ENCODE measurements at regions not wholly inside any gene's neighbourhood (a gene's known extent, or its start where the extent isn't known, plus 50 kb on each side); places are given as distances from the start of the nearest gene placed in this dataset.

DNA sequence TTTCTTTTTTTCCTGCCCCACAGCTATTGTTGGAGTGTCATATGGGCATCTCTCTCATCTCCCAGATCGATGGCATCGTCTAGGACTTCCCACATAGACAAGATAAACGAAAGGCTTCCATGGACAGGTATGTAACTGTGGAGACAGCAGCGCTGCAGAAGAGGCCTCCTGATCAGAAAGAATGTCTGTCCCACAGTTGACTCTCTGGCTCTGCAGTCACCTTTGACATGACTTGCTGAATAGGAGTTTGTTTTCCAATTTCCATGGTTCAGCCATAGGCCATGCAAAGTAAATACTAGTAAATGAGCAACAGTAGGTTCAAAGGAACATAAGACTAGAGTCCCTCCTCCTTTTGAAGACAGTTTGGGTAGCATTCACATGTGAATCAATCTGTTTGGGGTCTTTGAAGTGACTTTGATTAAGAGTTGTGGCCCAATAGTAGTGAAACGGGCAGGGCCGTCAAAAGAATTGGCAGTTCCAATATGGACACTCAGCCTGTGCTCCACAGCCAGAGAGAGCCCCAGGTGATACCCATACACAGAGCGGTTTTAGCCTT, 134.7 kb upstream of the IFNGR1 start:
- DNase-seq: no peak

DNA sequence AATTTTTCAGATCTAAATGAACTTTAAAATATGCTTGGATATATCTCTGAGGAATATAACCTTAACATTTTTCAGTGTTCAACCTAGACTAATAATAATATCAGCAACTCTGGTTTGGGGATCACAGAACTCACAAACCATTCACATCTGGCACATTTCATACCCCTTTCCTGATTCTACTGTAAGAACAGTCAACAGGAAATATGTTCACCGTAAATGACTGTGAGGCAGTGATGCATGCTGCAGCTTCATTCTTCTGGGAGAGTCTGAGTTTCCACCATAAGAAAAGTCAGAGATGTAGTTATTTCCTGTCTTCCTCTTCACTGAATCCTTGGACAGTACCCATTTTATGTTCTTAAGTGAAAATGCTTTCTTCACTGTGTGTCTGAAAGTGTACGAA, 134.2 kb upstream of the IFNGR1 start:
- no peak for DNase-seq

DNA sequence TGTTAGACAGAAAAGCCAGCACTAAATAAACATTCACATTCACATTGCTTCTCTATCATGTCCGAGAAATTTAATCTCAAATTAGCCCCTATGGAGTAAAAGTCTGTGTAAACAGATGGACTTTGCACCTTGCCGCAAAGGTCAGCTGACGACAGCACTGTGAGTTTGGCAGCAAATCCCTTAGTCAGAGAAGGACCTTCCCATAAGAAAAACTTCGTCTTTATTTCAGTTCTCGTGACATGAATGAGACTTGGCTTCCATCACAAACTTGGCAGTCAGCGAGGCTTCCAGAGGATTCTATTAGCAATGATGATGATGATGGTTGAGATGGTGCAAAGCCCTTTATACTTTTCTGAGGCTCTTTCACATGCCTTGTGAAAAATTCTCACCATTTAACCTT, 133.7 kb upstream of the IFNGR1 start:
- DNase-seq: no peak

DNA sequence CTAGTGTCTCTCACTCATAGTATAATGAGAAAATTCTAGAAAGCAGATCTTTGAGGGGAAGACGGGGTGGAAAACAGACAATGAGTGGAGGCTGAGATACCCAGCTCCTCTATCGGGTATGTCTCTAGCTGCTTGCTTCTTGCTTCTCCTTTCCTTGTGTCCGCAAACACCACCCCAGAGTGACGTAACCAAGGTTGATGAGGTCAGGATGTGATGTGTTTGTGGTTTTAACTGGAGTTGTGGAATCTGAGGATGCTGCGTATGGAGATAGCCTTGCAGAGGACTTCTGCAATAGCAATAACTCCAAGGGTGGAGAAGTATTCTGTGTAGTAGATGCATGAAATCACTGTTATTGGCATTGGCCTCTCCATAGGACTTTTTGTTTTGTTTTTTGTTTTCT, 132.7 kb upstream of the IFNGR1 start:
- DNase-seq: no peak

DNA sequence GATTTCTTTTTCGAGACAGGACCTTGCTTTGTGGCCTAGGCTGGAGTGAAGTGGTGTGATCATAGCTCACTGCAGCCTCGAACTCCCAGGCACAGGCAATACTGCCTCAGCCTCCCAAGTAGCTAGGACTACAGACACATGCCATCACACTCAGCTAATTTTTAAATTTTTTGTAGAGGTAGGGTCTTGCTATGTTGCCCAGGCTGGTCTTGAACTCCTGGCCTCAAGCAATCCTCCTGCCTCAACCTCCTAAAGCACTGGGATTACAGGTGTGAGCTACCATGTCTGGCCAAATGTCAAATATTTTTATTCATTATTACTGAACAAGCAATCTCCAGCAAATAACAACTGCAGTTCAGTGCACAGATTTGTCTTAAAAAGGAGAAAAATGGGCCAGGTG, 131.7 kb upstream of the IFNGR1 start:
- DNase-seq: no peak

DNA sequence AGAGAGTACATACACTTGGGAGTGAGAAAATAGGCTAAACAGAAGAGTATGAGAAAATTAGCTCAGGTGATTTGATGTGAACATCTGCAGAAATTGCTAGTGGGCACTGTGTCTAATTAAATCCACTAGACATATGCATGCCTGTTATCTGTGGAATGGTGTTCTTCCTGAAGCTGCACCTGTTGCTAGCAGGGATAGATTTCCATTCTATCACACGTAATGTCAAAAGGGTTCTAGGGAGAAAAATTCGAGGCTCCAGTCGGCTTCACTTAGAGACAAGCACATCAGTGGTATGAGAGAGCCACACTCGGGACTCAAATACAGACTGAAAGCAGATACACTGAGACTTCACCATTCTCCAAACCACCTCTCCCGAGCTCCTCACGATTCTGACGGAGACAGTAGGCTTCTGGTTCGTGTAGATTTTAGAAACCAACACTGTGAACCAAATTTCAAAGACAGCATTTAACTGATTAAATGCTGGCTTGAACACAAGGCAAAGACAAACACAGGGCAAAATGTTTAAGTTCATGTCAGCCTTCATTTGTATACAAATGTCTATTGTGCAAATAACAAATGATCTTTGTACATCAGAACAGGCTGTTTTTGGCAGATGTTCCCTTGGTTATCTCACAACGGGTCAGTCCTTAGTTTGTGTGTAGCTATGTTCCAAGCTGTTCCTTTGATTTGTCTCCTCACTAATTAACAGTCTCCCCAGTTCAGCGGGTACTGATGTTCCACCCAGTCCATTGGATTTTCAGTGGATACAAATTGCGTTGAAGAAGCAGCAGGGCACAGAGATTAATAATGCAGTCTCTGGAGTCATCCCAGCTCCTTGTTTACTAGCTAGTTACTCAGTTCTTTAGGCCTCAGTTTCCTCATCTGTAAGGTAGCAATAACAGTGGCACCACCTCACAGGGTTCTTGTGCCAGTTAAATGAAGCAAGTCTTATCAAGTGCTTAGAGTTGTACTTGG, 131.0 kb upstream of the IFNGR1 start:
- no peak for DNase-seq

DNA sequence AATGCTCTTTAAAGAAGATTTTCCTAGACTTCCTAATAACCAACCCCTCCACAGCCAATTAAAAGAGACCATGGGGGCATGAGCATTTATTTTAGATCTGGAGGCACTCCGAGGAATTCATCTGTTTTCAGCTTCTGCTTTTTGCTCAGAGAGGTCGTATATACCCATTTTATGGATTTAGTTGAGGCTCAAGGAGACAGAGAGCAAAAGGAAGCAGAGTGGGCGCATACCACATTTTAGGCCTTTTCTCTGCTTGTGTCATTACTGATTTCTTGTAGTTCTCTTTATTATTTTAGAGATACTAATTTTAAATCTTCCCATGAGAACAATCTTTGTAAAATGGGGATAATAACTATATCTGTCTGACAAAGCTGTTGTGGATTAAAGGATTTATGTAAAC, 129.6 kb upstream of the IFNGR1 start:
- DNase-seq: no peak

DNA sequence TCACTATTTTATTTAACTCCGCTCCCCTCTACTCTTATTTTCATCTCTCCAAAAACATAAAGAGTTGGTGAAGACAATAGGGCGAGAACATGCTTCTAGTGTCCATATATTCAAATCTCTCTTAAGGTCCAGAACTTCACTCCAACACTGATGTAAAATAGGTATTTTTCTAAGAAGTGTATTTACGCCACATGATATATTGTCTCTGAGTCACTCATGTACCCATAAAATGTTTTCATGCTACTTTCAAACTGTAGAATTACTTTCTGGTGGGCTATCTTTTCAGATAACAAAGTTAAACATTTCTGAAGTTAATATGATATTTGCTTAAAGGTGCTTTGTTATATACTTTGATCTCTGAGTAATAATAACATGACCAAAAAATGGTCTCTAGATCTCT, 124.1 kb upstream of the IFNGR1 start:
- DNase-seq: no peak

DNA sequence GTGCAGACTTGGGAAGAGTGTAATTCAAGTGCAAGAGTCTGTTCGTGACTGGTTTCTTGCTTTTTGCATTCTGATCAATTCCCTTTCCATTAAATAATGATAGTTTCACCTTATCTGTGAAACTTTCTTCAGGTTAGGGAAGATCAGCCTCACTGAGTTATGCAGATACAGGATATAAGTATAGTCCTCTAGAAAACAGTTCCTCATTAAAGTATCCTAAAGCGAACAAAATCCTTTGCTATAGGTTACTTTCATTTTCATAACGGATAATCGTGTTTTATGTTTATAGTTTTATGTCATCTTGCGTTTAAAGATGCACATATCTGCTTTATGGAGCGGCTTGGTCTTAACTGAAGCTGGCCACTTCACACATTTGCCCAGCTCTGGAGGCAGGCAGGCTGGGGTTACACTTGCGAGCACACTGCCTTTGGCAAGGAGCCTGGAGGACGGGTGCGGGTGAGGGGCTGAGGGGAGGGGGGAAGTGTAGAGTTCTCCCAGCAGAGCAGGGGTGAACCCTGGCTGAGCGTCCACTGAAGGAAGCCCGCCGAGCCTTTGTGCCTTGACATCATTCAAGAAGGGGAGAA, 123.5 kb upstream of the IFNGR1 start:
- no peak for DNase-seq

DNA sequence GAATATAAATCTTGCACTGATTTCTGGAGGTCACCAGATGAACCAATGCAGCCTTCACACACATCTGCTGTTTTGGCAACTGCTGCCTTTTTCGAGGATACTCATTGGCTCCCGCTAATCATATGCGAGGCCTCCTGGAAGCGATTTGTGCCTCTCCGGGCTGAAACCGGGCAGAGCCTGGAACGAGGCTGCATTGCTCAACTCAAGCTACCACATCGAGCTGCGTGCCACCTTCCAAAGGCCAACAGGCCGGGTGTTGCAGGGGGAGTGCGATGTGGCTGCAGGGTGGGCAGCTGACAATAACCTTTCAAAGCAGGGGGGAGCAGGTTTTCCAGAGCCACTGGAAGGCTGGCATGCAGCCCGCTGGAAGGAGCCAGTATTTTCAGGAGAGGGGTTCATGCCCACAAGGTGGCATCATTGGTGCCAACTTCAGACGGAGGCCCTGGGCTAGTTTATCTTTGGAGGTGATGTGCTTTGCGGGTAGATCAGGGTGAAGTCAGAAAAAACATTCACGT, 122.6 kb upstream of the IFNGR1 start:
- no peak for DNase-seq

DNA sequence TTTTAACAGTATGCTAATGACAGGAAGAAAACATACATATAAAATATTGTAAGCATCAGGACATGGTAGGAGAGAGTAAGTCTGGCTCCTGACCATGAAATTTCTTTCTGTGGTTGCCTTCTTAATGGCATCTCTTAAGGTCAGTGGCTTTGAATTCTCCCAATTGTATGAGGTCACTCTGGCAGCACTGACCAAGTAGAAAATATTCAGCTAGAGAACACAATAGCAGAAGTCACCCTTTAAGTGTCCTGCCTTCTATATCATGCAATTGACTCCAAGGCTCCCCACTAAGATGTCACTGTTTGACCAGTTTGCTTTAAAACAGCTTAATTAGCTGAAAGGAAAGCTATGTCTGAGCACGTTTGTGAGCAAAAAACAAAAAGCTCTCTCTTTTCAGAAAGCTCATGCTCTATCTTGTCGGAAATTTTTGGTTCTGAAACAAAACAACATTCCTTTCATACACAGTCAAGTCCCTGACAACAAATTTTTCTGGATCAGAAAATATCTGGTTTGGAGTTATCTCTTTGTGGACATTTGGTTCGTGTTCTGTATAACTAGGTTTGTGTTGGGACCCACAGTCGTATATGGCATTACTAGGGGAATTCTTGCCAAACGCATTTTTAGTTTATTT, 120.9 kb upstream of the IFNGR1 start:
- no peak for DNase-seq

DNA sequence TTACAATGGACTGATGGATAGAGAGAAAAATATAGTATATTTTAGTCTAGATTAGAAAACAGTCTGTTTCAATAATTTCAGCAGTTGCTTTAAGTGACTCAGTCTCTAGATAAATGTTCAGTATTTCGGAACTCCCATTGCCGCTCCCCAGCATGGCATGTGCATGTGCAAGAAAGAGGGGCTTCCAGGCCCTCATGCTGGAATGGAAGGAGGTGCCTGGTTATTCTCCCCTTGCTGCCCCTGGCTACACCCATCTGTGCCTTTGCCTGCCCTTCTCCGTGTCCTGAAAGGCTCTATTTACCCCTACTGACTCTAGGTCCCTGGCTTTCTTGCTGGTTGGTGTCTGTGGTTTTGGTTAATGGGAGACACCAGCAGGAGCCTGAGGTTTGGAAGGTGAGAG, 115.7 kb upstream of the IFNGR1 start:
- no peak for DNase-seq

DNA sequence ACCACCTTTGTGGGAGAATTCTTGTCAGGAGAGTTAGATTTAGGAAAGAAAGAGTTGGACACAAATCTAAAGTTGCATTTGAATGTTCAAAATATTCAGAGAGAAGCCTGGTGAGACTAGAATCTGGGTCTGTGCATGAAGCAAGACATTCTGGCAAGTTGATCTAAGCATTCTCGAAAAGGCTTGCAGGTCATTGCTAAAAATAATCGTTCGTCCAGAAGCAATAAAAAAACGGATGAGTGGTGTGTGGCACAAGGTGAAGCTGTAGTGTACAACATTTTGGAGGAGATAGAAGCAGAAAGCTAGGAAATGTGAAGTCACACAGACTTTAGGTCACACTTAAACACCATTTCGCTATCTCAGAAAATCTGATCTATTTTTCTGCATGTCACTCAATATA, 114.9 kb upstream of the IFNGR1 start:
- no peak for DNase-seq

DNA sequence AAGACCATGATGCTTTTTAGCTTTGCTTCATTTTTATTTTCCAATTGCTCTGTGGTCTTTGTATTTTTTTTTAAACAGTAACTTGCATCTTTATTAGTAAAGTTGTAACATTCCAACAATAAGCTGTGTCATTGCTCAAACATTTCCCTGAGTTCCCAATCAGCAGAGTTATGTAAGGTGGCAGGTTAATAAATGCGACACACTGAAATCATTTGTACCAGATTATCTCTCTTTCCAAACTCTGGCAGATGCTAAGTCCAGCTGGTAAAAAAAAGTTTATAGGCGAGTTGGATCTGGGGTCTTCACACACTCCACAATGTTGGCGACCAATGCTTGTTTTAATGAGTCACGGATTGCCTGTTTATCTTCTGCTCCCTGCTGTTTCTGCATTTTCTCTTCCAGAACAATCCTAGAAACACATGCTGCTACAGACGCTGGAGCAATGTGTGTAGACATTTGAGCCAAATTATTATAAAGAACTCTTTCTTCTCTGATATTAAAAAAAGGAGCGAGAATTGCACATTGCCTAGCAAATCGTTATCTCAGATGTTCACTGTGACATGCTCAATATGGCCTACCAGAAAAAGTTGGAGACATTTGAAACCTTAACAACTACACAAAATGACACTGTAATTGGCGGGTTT, 113.6 kb upstream of the IFNGR1 start:
- DNase-seq: no peak

DNA sequence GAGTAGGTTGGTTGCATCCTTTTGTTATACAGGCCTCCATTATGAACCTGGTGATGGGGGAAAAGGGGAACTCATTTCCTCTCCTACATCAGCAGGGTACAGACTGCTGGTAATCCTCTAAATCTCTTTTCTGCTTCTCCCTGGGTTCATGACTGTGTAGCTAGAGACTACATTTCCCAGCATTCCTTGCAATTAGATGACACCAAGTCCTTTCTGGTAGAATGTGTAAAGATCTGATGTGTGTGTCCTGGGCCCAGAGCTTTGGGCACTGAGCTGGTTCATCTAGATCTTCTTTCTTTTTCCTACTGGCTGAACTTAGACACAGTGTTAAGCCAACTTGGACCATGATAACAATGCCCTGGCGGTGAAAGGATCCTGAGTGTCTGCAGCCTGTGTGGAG, 104.7 kb upstream of the IFNGR1 start:
- DNase-seq: no peak

DNA sequence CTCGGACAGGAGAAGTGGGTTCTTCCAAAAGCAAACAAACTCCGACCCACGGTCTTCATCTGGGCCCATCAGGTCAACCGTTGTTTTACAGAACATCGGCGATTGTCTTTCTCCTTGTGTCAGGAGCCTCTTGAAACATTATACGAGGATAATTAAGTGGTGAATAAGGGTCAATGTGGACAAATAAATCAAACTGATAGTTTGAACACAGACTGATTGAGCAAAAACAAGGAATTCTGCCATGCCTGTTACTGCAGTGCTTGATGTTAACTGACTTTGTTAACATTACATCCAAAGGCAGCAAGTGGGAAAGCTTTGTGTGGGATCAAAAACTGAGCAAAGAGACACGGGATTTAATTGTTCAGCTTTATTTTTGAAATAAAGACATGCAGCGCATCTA, 101.1 kb upstream of the IFNGR1 start:
- DNase-seq: no peak

DNA sequence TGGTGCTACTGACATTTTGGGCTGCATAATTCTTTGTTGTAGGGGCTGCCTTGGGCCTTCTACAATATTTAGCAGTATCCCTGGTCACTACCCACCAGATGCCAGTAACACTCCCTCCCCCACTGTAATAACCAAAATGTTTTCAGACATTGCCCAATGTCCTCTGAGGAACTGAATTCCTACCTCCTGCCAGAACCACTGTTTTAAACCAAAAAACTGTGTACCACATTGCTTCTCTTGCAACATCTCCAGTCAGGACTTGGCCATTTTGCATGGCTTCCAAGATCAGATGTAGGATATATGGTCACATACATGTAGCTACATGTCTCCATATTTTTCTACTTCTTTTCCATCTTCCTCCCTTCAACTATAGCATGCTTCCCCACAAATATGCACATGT, 97.4 kb upstream of the IFNGR1 start:
- no peak for DNase-seq

DNA sequence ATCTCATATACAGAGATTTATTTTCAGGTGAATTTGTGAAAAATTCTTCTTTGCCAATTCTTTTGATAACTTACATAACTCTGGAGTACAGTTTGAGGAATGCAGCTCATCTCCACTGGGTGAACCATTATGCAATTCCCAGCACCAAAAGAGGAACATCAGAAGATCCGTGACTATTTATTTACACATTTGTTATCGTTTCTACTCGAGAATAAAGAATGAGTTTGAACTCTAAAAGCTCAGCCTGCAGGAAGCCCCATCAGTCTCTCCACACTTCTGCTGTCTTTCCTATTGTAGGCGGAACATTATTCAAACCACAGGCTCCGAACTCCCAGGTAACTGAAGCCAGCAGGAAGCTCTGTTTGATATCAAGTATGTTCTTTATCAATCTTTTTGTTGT, 95.9 kb upstream of the IFNGR1 start:
- no peak for DNase-seq

DNA sequence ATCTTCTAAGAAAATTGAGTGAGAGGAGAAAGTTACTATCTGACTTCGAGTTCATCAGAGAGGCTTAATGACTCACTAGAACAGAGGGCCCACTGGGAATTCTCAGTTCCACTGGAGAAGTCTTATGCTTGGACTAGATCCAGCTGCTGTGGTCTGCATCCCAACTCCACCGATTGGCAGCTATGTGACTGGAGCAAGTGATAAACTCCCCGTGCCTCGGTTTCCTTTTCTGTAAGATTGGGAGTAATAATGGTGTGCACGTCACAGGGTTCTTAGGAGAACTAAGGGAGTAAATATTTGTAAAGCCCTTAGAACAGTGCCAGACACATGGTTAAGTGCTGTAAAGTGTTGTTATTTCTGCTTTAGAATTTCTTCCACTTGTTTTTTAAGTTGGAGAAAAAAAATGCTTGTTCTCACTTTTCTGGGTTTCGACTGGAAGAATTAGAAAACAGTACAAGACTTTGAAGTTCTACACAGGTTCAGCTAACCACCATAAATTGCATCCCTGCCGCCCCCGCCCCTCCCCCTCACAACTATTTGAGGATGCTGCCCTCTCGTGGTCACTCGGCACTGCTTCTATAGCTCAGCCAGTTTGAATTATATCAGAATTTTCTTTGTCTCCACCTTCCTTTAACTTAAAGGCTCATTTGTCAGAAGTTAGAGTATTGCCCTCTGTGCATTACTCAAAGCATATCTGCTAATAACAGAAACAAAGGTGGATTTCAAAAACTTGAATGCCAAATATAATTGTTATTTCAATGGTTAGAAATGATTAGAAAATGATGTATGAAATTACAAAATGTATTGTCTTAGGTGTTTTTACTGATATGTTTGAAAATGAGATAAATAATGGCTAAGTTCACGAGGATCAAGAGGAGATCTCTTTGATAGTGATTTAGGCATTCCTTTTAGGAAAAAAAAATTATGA, 95.0 kb upstream of the IFNGR1 start:
- DNase-seq: peak; percentile 29

DNA sequence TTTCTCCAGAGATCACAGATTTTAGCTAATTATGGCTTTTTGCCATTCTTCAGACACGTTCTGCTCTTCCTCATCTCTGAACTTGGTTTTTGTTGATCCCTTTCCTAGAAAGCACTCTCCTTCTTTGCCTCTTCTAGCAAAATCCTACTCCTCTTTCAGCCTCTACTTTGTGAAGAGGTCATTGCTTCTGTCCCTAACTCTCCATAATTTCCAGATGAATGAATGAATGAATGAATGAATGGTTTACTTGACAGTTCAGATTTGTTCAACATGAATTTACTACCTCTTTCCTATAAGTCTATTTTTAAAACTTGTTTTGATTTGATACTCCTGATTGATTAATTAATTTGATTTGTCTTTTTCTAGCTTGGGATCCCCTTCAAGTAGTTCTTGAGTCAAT, 94.0 kb upstream of the IFNGR1 start:
- no peak for DNase-seq

DNA sequence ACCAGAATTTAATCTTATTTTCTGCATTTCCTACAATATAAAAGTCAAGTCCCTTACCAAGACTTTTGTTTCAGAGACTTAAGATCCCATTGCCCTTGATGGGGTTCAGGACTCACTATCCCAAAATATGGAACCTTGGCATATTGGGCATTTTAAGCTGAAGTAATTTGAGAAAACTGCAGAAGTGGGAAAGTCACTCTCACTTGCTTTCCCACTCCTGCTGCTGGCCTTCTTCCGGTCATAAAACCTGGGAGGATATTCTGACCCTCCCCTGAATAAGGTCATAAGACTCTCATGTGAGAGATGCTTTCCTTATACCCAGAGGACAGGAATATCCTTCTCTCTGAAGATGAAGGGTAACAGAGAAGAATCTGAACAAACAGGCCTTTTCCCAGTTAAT, 92.8 kb upstream of the IFNGR1 start:
- DNase-seq: no peak
